Chondrocyte (in vitro differentiated cells): ENCODE measurements at regions not wholly inside any gene's neighbourhood (a gene's known extent, or its start where the extent isn't known, plus 50 kb on each side); places are given as distances from the start of the nearest gene placed in this dataset.
"Not testable (repeated sequence)": the region's sequence is repeated elsewhere in the genome, so short reads cannot be mapped to it uniquely, and the experiment has no call there.

Source experiments
- DNase-seq: peaks from one replicate; pipeline ENCODE4 v3.0.0; 2021; ENCODE audit warnings: mixed read lengths, low spot score
- H3K27ac Mint-ChIP-seq: one replicate; pipeline ENCODE4 v1.8.0; 2021; ENCODE audit warnings: mild to moderate bottlenecking, moderate library complexity, mixed read lengths; ENCODE audit not compliant: unreplicated experiment
- H3K27me3 Mint-ChIP-seq: 2 replicates; pipeline ENCODE4 v1.8.0; 2021; ENCODE audit warnings: low read depth, mixed read lengths
- H3K36me3 Mint-ChIP-seq: 2 replicates; pipeline ENCODE4 v1.8.0; 2021; ENCODE audit warnings: low read depth, mixed read lengths
- H3K4me1 Mint-ChIP-seq: 2 replicates; pipeline ENCODE4 v1.8.0; 2021; ENCODE audit warnings: low read depth, mild to moderate bottlenecking, mixed read lengths
- H3K4me3 Mint-ChIP-seq: one replicate; pipeline ENCODE4 v1.8.0; 2021; ENCODE audit warnings: mild to moderate bottlenecking, moderate library complexity, mixed read lengths; ENCODE audit not compliant: unreplicated experiment
- H3K9me3 Mint-ChIP-seq: 2 replicates; pipeline ENCODE4 v1.8.0; 2021; ENCODE audit warnings: low read depth, mixed read lengths
- TF ChIP-seq, protein P1 (sequence below): fragments of 200-600 bp; sonication (generic); IDR thresholded peaks from 2 replicates; pipeline ENCODE4 v1.5.0; 2021; ENCODE audit warnings: antibody characterized with exemption, mild to moderate bottlenecking, moderate library complexity

DNA sequence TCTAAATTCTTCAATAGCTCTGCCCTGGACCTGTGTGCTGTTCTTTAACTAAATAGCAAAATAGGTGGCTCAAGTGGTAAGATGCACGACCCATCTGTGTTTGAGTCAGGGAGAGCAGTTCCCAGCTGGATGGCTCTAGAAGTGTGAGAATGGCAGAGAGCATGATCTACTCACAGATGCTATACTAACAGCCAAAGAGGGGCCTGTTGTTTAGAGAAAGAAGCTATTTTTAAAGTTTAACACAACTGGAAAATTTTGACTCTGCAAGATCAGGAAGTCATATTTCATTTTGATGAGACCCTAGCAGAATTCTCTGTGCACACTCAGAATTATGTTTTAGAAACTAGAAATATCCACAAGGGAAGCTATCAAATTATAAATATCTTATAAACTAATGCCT lies 87.4 kb upstream of the PIP4K2A start:
- DNase-seq, result no peak
- TF ChIP-seq, protein P1, sequence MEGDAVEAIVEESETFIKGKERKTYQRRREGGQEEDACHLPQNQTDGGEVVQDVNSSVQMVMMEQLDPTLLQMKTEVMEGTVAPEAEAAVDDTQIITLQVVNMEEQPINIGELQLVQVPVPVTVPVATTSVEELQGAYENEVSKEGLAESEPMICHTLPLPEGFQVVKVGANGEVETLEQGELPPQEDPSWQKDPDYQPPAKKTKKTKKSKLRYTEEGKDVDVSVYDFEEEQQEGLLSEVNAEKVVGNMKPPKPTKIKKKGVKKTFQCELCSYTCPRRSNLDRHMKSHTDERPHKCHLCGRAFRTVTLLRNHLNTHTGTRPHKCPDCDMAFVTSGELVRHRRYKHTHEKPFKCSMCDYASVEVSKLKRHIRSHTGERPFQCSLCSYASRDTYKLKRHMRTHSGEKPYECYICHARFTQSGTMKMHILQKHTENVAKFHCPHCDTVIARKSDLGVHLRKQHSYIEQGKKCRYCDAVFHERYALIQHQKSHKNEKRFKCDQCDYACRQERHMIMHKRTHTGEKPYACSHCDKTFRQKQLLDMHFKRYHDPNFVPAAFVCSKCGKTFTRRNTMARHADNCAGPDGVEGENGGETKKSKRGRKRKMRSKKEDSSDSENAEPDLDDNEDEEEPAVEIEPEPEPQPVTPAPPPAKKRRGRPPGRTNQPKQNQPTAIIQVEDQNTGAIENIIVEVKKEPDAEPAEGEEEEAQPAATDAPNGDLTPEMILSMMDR, result no peak
- H3K27me3 Mint-ChIP-seq, result no peaks in the 10 kb centered on the region
- no peak overlapping the region for H3K4me3 Mint-ChIP-seq
- no peaks in the 10 kb centered on the region for H3K36me3 Mint-ChIP-seq
- peaks cover 53% of the 10 kb centered on the region for H3K4me1 Mint-ChIP-seq
- H3K27ac Mint-ChIP-seq, result no peak overlapping the region
- no peaks in the 10 kb centered on the region for H3K9me3 Mint-ChIP-seq

DNA sequence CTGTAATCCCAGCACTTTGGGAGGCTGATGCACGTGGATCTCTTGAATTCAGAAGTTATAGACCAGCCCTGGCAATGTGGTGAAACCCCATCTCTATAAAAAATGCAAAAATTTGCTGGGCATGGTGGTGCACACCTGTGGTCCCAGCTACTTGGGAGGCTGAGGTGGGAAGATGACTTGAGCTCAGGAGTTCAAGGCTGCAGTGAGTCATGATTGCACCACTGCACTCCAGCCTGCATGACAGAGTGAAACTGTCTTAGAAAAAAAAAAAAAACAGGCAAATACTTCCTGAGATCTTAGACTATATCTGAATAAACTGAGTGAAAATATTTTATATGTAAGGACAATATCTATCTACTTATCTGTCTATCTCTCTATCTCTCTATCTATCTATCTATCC lies 83.4 kb upstream of the PIP4K2A start:
- H3K4me3 Mint-ChIP-seq, H3K36me3 Mint-ChIP-seq, H3K9me3 Mint-ChIP-seq, DNase-seq, H3K27ac Mint-ChIP-seq, H3K27me3 Mint-ChIP-seq: not testable (repeated sequence)
- H3K4me1 Mint-ChIP-seq, result peaks cover 13% of the 10 kb centered on the region

DNA sequence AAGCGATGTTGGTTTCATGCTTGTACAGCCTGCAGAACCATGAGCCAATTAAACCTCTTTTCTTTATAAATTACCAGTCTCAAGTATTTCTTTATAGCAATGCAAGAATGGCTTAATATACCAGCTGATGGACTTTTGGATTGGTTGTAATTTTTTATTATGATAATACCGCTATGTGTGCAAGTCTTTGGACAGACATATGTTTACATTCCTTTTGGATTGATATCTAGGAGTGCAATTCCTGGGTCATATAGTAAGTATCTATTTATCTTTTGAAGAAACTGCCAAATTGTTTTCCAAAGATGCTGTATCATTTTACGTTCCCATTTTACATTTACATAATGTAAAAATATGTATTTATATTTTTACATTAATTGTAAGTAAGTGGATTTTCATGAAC lies 81.2 kb upstream of the PIP4K2A start:
- no peak overlapping the region for H3K4me3 Mint-ChIP-seq
- peaks cover under 1% of the 10 kb centered on the region for H3K9me3 Mint-ChIP-seq
- TF ChIP-seq, protein P1, result no peak
- H3K36me3 Mint-ChIP-seq, result no peaks in the 10 kb centered on the region
- H3K4me1 Mint-ChIP-seq, result peaks cover 4% of the 10 kb centered on the region
- H3K27me3 Mint-ChIP-seq, result no peaks in the 10 kb centered on the region
- DNase-seq, result no peak
- H3K27ac Mint-ChIP-seq, result no peak overlapping the region

GRCh38 chr10:22792161-22792560 lies 77.8 kb upstream of the PIP4K2A start:
- TF ChIP-seq, protein P1, result no peak
- no peaks in the 10 kb centered on the region for H3K27me3 Mint-ChIP-seq
- H3K4me3 Mint-ChIP-seq, result no peak overlapping the region

GRCh38 chr10:22791665-22792064 lies 77.3 kb upstream of the PIP4K2A start:
- Mint-ChIP-seq H3K9me3 (peaks cover 12% of the 10 kb centered on the region), H3K36me3 (peaks cover 2% of the 10 kb centered on the region), H3K27ac (no peak overlapping the region), H3K4me1 (peaks cover 4% of the 10 kb centered on the region), H3K4me3 (no peak overlapping the region), H3K27me3 (no peaks in the 10 kb centered on the region)
- TF ChIP-seq, protein P1, result no peak
- no peak for DNase-seq

More at GRCh38 chr10:22792161-22792560, 77.8 kb upstream of the PIP4K2A start:
- no peak overlapping the region for H3K27ac Mint-ChIP-seq
- peaks cover 2% of the 10 kb centered on the region for H3K36me3 Mint-ChIP-seq
- peaks cover 4% of the 10 kb centered on the region for H3K4me1 Mint-ChIP-seq
- DNase-seq, result no peak
- H3K9me3 Mint-ChIP-seq, result peaks cover 12% of the 10 kb centered on the region

GRCh38 chr10:22784668-22785067 lies 70.3 kb upstream of the PIP4K2A start:
- DNase-seq, result no peak
- Mint-ChIP-seq H3K27ac (no peak overlapping the region), H3K36me3 (peaks cover 2% of the 10 kb centered on the region), H3K4me1 (peaks cover 7% of the 10 kb centered on the region), H3K4me3 (no peak overlapping the region), H3K9me3 (peaks cover 4% of the 10 kb centered on the region), H3K27me3 (no peaks in the 10 kb centered on the region)
- TF ChIP-seq, protein P1, result no peak
